CD14-positive monocyte (primary cell): ENCODE measurements at regions not wholly inside any gene's neighbourhood (a gene's known extent, or its start where the extent isn't known, plus 50 kb on each side); places are given as distances from the start of the nearest gene placed in this dataset.

Source experiments
- DNase-seq, 3 donors: peaks; one replicate each; pipeline ENCODE4 v3.0.0-alpha.2; 2011 to 2022
- H2AFZ ChIP-seq: 2 replicates; pipeline ENCODE4 v1.6.0; 2012; ENCODE audit warnings: mild to moderate bottlenecking, low read depth, low read length, inconsistent platforms; ENCODE audit not compliant: insufficient read depth, poor library complexity, severe bottlenecking
- H3K27ac ChIP-seq, 2 donors: 1 replicate in 1 of 2; 2 replicates in 1 of 2; pipeline ENCODE4 v1.5.1; 2012 to 2013; ENCODE audit warnings: low read length in 2 of 2, control low read depth in 1 of 2, inconsistent platforms in 1 of 2, low read depth in 1 of 2, mild to moderate bottlenecking in 1 of 2
- H3K27me3 ChIP-seq, 2 donors: one replicate each; pipeline versions ENCODE4 v1.6.0 to v1.6.1; 2011 to 2013; ENCODE audit warnings: low read length in 2 of 2; ENCODE audit not compliant: control insufficient read depth in 2 of 2, insufficient read depth in 2 of 2
- H3K36me3 ChIP-seq, 2 donors: replicated peaks in 1 of 2; 1 replicate in 1 of 2; 2 replicates in 1 of 2; pipeline versions ENCODE4 v1.5.1 to v1.6.1; 2012 to 2013; ENCODE audit warnings: low read length in 2 of 2, control low read depth in 1 of 2, inconsistent platforms in 1 of 2, mild to moderate bottlenecking in 1 of 2; ENCODE audit not compliant: insufficient read depth in 2 of 2, control insufficient read depth in 1 of 2
- H3K4me1 ChIP-seq, 2 donors: 1 replicate in 1 of 2; 2 replicates in 1 of 2; pipeline versions ENCODE4 v1.5.1 to v1.6.1; 2012 to 2013; ENCODE audit warnings: low read length in 2 of 2, control low read depth in 1 of 2, inconsistent platforms in 1 of 2, mild to moderate bottlenecking in 1 of 2, moderate library complexity in 1 of 2; ENCODE audit not compliant: insufficient read depth in 2 of 2, control insufficient read depth in 1 of 2
- H3K4me2 ChIP-seq: replicated peaks from 2 replicates; pipeline ENCODE3; 2012; ENCODE audit warnings: low read length, moderate library complexity, mild to moderate bottlenecking; ENCODE audit not compliant: poor library complexity, severe bottlenecking; ENCODE audit errors: extremely low read depth
- H3K4me3 ChIP-seq, 3 experiments: fragments of 200-600 bp in 1 of 3; sonication (generic) in 1 of 3; replicated peaks in 1 of 3; 1 replicate in 2 of 3; 2 replicates in 1 of 3; pipeline ENCODE4 v1.5.1; 2011 to 2013; ENCODE audit warnings: low read length in 3 of 3, mild to moderate bottlenecking in 3 of 3, control low read depth in 2 of 3, low read depth in 2 of 3, inconsistent platforms in 1 of 3, moderate library complexity in 1 of 3
- H3K79me2 ChIP-seq: 2 replicates; pipeline ENCODE4 v1.6.0; 2012; ENCODE audit warnings: mild to moderate bottlenecking, control low read depth, inconsistent platforms, low read length, moderate library complexity; ENCODE audit not compliant: insufficient read depth
- H3K9ac ChIP-seq: 2 replicates; pipeline ENCODE4 v1.6.0; 2017; ENCODE audit warnings: low read length, mild to moderate bottlenecking; ENCODE audit not compliant: insufficient read depth, poor library complexity, severe bottlenecking
- H3K9me3 ChIP-seq, 2 donors: replicated peaks in 1 of 2; 1 replicate in 1 of 2; 2 replicates in 1 of 2; pipeline versions ENCODE4 v1.5.1 to v1.6.1; 2012 to 2013; ENCODE audit warnings: low read length in 2 of 2, control low read depth in 1 of 2; ENCODE audit not compliant: control insufficient read depth in 1 of 2, insufficient read depth in 1 of 2
- H4K20me1 ChIP-seq: 2 replicates; pipeline ENCODE4 v1.6.0; 2012; ENCODE audit warnings: mild to moderate bottlenecking, low read length, control low read depth, moderate library complexity; ENCODE audit not compliant: insufficient read depth
- H3K27ac Mint-ChIP-seq, 7 donors: one replicate each; pipeline ENCODE4 v1.8.0; 2020; ENCODE audit warnings: mild to moderate bottlenecking in 7 of 7, mixed read lengths in 7 of 7, moderate library complexity in 6 of 7, inconsistent platforms in 2 of 7
- H3K27me3 Mint-ChIP-seq, 3 donors: one replicate each; pipeline ENCODE4 v1.8.0; 2021 to 2022; ENCODE audit warnings: low read depth in 3 of 3, mild to moderate bottlenecking in 3 of 3, mixed read lengths in 3 of 3, moderate library complexity in 3 of 3, inconsistent platforms in 1 of 3
- H3K36me3 Mint-ChIP-seq, 2 donors: one replicate each; pipeline ENCODE4 v1.8.0; 2020; ENCODE audit warnings: mixed read lengths in 2 of 2, inconsistent platforms in 1 of 2, mild to moderate bottlenecking in 1 of 2
- H3K4me1 Mint-ChIP-seq: one replicate; pipeline ENCODE4 v1.8.0; 2020; ENCODE audit warnings: mild to moderate bottlenecking, mixed read lengths
- H3K4me3 Mint-ChIP-seq, 2 donors: one replicate each; pipeline ENCODE4 v1.8.0; 2020; ENCODE audit warnings: mild to moderate bottlenecking in 2 of 2, mixed read lengths in 2 of 2, moderate library complexity in 1 of 2
- H3K9me3 Mint-ChIP-seq, 7 donors: one replicate each; pipeline ENCODE4 v1.8.0; 2020 to 2022; ENCODE audit warnings: mixed read lengths in 7 of 7, mild to moderate bottlenecking in 6 of 7, moderate library complexity in 6 of 7, inconsistent platforms in 2 of 7
- CTCF ChIP-seq: fragments of 200-600 bp; IDR thresholded peaks from one replicate; pipeline ENCODE4 v1.8.0; 2022; ENCODE audit warnings: antibody characterized with exemption, mild to moderate bottlenecking
- WGBS: methylation state at CpG from one replicate; pipeline ENCODE4 v1.1.5; 2013; ENCODE audit warnings: missing lambda C conversion rate; ENCODE audit not compliant: insufficient coverage; 5-methylcytosine and 5-hydroxymethylcytosine counted together
- intact Hi-C, 2 donors: fragments of 100-400 bp; cut with micrococcal nuclease; formaldehyde crosslinking; loops; one replicate each; pipeline versions ENCODE4 v1.15.0 to v1.15.1; 2023

GRCh38 chr5:33205079-33205478 lies 235.7 kb upstream of the TARS1 start:
- H3K4me3 Mint-ChIP-seq, result no peak overlapping the region
- H3K27me3 ChIP-seq, result no peaks in the 10 kb centered on the region
- H3K36me3 ChIP-seq, result no peaks in the 10 kb centered on the region
- H3K27ac ChIP-seq, result no peak overlapping the region
- no peak for DNase-seq
- H3K9me3 Mint-ChIP-seq, result peaks cover 0 to 9% (median 3%) of the 10 kb centered on the region in 7 donors
- no peaks in the 10 kb centered on the region for H3K27me3 Mint-ChIP-seq
- H3K79me2 ChIP-seq, result no peaks in the 10 kb centered on the region
- no peaks in the 10 kb centered on the region for H3K9me3 ChIP-seq
- H3K4me3 ChIP-seq, result no peak overlapping the region
- H4K20me1 ChIP-seq, result no peaks in the 10 kb centered on the region
- no peak overlapping the region for H3K27ac Mint-ChIP-seq
- H3K4me1 ChIP-seq, result no peaks in the 10 kb centered on the region
- no peaks in the 10 kb centered on the region for H3K4me1 Mint-ChIP-seq
- no peak for TF ChIP-seq CTCF
- H3K36me3 Mint-ChIP-seq, result no peaks in the 10 kb centered on the region
- WGBS, result no CpG with 5 or more reads among the region's 3 CpGs
- H3K9ac ChIP-seq, result no peak overlapping the region
- no peak overlapping the region for H3K4me2 ChIP-seq
- no peak overlapping the region for H2AFZ ChIP-seq
- intact Hi-C loops, result no loop called here

GRCh38 chr5:33205727-33206410 lies 234.9 kb upstream of the TARS1 start:
- Histone ChIP-seq H3K4me3 (no peak overlapping the region), H3K9ac (no peak overlapping the region), H2AFZ (no peak overlapping the region), H3K4me2 (no peak overlapping the region), H3K9me3 (no peaks in the 10 kb centered on the region), H3K27me3 (no peaks in the 10 kb centered on the region), H3K4me1 (no peaks in the 10 kb centered on the region), H3K27ac (no peak overlapping the region), H3K36me3 (no peaks in the 10 kb centered on the region), H3K79me2 (no peaks in the 10 kb centered on the region), H4K20me1 (no peaks in the 10 kb centered on the region)
- 100% methylated on average over 1 of the region's 1 CpG for WGBS
- no peak for TF ChIP-seq CTCF
- intact Hi-C loops, result no loop called here
- no peak for DNase-seq
- no peaks in the 10 kb centered on the region for H3K27me3 Mint-ChIP-seq
- no peak overlapping the region for H3K4me3 Mint-ChIP-seq
- H3K27ac Mint-ChIP-seq, result no peak overlapping the region
- H3K9me3 Mint-ChIP-seq, result peaks cover 0 to 9% (median 3%) of the 10 kb centered on the region in 7 donors
- no peaks in the 10 kb centered on the region for H3K4me1 Mint-ChIP-seq
- H3K36me3 Mint-ChIP-seq, result no peaks in the 10 kb centered on the region
